BE2C (cell line): ENCODE measurements at regions not wholly inside any gene's neighbourhood (a gene's known extent, or its start where the extent isn't known, plus 50 kb on each side); places are given as distances from the start of the nearest gene placed in this dataset.

Experiments used
- DNase-seq: peaks from one replicate; pipeline ENCODE4 v3.0.0-alpha.2; 2020
- H3K27me3 ChIP-seq: fragments of 250-450 bp; sonication (Bioruptor Pico); 2 replicates; pipeline ENCODE4 v1.5.1; 2020; ENCODE audit warnings: mild to moderate bottlenecking
- H3K36me3 ChIP-seq: fragments of 250-450 bp; sonication (Bioruptor Pico); 2 replicates; pipeline ENCODE4 v1.5.1; 2020; ENCODE audit warnings: mild to moderate bottlenecking
- H3K4me1 ChIP-seq: fragments of 250-450 bp; sonication (Bioruptor Pico); 2 replicates; pipeline ENCODE4 v1.5.1; 2020
- H3K4me3 ChIP-seq: 2 replicates; pipeline ENCODE4 v1.5.1; 2011; ENCODE audit warnings: low read depth, low read length
- H3K9me3 ChIP-seq: fragments of 250-450 bp; sonication (Bioruptor Pico); 2 replicates; pipeline ENCODE4 v1.5.1; 2020
- CTCF ChIP-seq: IDR thresholded peaks from 2 replicates; pipeline ENCODE4 v1.5.1; 2012; ENCODE audit warnings: mild to moderate bottlenecking, low read depth, low read length

- no peak for DNase-seq
- Histone ChIP-seq H3K36me3 (no peaks in the 10 kb centered on the region), H3K9me3 (no peaks in the 10 kb centered on the region), H3K4me3 (no peak overlapping the region), H3K27me3 (no peaks in the 10 kb centered on the region), H3K4me1 (no peaks in the 10 kb centered on the region)
- TF ChIP-seq CTCF: no peak
Measured at GRCh38 chr18:62450175-62450545, 72.7 kb upstream of the ZCCHC2 start.

- no peak for TF ChIP-seq CTCF
Measured at GRCh38 chr18:62450546-62451410, 72.0 kb upstream of the ZCCHC2 start.

GRCh38 chr18:62452280-62452831 lies 70.5 kb upstream of the ZCCHC2 start:
- no peak for TF ChIP-seq CTCF
- H3K4me1 ChIP-seq: no peaks in the 10 kb centered on the region
- no peaks in the 10 kb centered on the region for H3K27me3 ChIP-seq
- H3K36me3 ChIP-seq: no peaks in the 10 kb centered on the region
- DNase-seq: no peak
- H3K9me3 ChIP-seq: no peaks in the 10 kb centered on the region
- H3K4me3 ChIP-seq: no peak overlapping the region

More at GRCh38 chr18:62450546-62451410, 72.0 kb upstream of the ZCCHC2 start:
- Histone ChIP-seq H3K9me3 (no peaks in the 10 kb centered on the region), H3K27me3 (no peaks in the 10 kb centered on the region), H3K4me3 (peak overlapping the region; percentile 8; the same call in 1 of the 2 replicates), H3K4me1 (no peaks in the 10 kb centered on the region), H3K36me3 (no peaks in the 10 kb centered on the region)
- peak; percentile 60 for DNase-seq

DNA sequence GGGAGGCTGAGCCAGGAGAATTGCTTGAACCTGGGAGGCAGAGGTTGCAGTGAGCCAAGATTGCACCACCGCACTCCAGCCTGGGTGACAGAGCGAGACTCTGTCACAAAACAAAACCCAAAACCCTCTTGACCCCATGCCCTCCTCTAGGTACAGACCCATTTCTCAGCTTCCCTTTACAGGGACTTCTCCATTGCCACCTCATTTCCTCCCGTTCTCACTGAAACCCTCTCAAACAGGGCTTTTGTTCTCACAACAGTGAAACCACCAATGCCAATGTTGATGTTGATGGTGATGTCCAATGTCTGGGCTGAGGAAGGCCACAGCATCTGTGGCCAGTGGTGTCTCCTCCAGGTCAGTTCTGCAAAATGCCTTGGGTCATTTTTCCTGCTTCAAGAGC lies 69.0 kb upstream of the ZCCHC2 start:
- H3K36me3 ChIP-seq: no peaks in the 10 kb centered on the region
- no peaks in the 10 kb centered on the region for H3K9me3 ChIP-seq
- H3K4me3 ChIP-seq: no peak overlapping the region
- no peaks in the 10 kb centered on the region for H3K4me1 ChIP-seq
- no peak for DNase-seq
- no peaks in the 10 kb centered on the region for H3K27me3 ChIP-seq
- no peak for TF ChIP-seq CTCF

GRCh38 chr18:62454527-62454926 lies 68.3 kb upstream of the ZCCHC2 start:
- TF ChIP-seq CTCF: no peak
- Histone ChIP-seq H3K27me3 (no peaks in the 10 kb centered on the region), H3K36me3 (no peaks in the 10 kb centered on the region), H3K4me3 (no peak overlapping the region), H3K4me1 (no peaks in the 10 kb centered on the region), H3K9me3 (no peaks in the 10 kb centered on the region)
- no peak for DNase-seq

GRCh38 chr18:62455222-62455621 lies 67.6 kb upstream of the ZCCHC2 start:
- no peaks in the 10 kb centered on the region for H3K27me3 ChIP-seq
- no peak overlapping the region for H3K4me3 ChIP-seq
- H3K36me3 ChIP-seq: no peaks in the 10 kb centered on the region
- no peak for TF ChIP-seq CTCF
- no peaks in the 10 kb centered on the region for H3K9me3 ChIP-seq
- no peaks in the 10 kb centered on the region for H3K4me1 ChIP-seq
- DNase-seq: no peak
